IgD-negative memory B cell (primary cell): ENCODE measurements at regions not wholly inside any gene's neighbourhood (a gene's known extent, or its start where the extent isn't known, plus 50 kb on each side); places are given as distances from the start of the nearest gene placed in this dataset.

Experiments
- H3K27ac Mint-ChIP-seq, 3 donors: one replicate each; pipeline ENCODE4 v1.8.0; 2020 to 2022; ENCODE audit warnings: mild to moderate bottlenecking in 3 of 3, mixed read lengths in 3 of 3, moderate library complexity in 1 of 3
- H3K27me3 Mint-ChIP-seq: one replicate; pipeline ENCODE4 v1.8.0; 2021; ENCODE audit warnings: mixed read lengths
- H3K36me3 Mint-ChIP-seq: one replicate; pipeline ENCODE4 v1.8.0; 2020; ENCODE audit warnings: mild to moderate bottlenecking, mixed read lengths
- H3K4me1 Mint-ChIP-seq, 3 donors: one replicate each; pipeline ENCODE4 v1.8.0; 2020 to 2022; ENCODE audit warnings: mixed read lengths in 3 of 3, mild to moderate bottlenecking in 1 of 3
- H3K4me3 Mint-ChIP-seq, 4 donors: one replicate each; pipeline ENCODE4 v1.8.0; 2020 to 2022; ENCODE audit warnings: mild to moderate bottlenecking in 4 of 4, mixed read lengths in 4 of 4, moderate library complexity in 3 of 4
- H3K9me3 Mint-ChIP-seq, 3 donors: one replicate each; pipeline ENCODE4 v1.8.0; 2020 to 2021; ENCODE audit warnings: mixed read lengths in 3 of 3, mild to moderate bottlenecking in 1 of 3

DNA sequence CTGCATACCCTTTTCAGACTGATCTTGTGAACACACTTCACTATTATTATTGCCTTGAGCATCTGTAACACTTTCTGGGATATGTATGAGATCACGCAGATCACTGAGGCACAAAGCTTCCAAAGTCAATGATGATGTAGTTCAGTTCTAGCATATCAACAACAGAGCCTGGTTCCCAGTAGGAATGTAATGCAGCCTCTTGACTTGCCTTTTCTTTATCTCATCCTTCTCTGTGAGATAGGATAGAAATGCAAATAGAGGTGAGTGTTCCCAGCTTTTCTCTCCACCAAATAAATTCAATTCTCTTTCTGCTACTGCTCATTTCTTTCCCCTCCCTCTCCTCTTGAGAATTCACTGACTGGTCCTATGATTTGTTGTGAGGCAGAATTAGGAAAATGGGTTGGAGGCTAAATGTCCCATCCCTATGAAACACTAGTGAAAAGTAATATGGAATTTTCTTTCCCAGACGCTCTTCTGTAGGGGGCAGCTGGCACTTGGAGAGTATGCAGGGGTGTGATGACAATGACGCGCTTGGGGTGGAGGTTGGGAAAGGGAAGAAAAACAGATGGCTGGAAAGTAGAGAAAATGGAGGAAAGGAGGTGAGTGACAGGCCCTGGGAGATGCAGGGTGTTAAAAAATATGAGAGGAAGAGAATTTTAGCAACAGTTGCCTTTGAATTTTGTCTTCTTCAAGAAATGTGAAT lies 96.0 kb upstream of the TMTC1 start:
- H3K36me3 Mint-ChIP-seq: no peaks in the 10 kb centered on the region
- no peak overlapping the region for H3K27ac Mint-ChIP-seq
- no peak overlapping the region for H3K4me3 Mint-ChIP-seq
- H3K9me3 Mint-ChIP-seq: peaks cover 7 to 23% (median 8%) of the 10 kb centered on the region in 3 donors
- no peaks in the 10 kb centered on the region for H3K4me1 Mint-ChIP-seq
- H3K27me3 Mint-ChIP-seq: no peaks in the 10 kb centered on the region

DNA sequence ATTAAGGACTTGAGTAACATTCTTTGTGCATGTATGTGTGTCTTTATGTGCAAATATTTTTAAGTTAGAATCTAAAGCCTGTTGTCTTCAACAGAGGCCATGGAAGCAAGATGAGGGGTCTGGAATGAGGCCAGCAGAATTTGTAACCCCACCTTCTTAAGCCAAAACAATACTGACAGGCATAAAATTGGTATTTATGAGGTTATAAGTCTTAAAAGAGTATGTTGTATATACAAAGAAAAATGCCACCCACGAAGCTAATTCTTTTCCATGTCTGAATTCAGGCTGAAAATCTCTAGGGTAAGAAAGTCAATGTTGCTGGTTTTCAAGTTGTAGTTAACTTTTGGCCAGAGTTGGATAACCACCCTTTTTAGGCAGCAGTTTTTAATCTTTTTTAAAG lies 86.2 kb upstream of the TMTC1 start:
- Mint-ChIP-seq H3K27ac (no peak overlapping the region), H3K9me3 (peaks cover 4 to 12% (median 10%) of the 10 kb centered on the region in 3 donors), H3K4me1 (no peaks in the 10 kb centered on the region), H3K4me3 (no peak overlapping the region), H3K36me3 (no peaks in the 10 kb centered on the region), H3K27me3 (no peaks in the 10 kb centered on the region)

GRCh38 chr12:29867823-29868222 lies 84.1 kb upstream of the TMTC1 start:
- Mint-ChIP-seq H3K4me3 (no peak overlapping the region), H3K9me3 (peaks cover 7 to 14% (median 10%) of the 10 kb centered on the region in 3 donors), H3K27ac (no peak overlapping the region), H3K4me1 (no peaks in the 10 kb centered on the region), H3K36me3 (no peaks in the 10 kb centered on the region), H3K27me3 (no peaks in the 10 kb centered on the region)

- Mint-ChIP-seq H3K4me3 (no peak overlapping the region), H3K27me3 (no peaks in the 10 kb centered on the region)
Observed at GRCh38 chr12:29863665-29864064, 79.9 kb upstream of the TMTC1 start.

DNA sequence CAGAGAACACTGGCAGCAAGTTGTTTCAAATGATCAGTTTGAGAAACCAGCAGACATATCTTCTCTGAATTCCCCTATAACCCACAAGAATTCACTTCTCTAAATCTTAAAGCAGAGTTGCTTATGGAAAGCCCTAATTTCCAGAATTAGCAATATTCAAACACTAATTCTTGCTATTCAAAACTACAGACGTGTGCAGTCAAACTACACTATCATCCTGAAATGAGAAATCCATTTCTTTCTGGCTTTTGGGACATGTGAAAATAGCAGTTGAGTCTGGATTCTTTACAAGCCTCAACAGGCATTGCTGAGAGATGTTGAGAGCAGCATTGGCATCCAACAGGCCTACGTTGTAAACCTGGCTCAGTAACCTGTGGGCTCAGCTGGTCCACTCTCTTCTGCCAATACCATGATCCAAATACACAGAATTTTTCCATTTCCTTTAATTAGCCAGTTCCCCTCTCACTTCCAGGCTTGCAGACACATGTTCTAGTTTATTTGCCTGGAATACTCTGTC lies 74.6 kb upstream of the TMTC1 start:
- Mint-ChIP-seq H3K4me3 (no peak overlapping the region), H3K9me3 (peaks cover 0 to 6% (median 3%) of the 10 kb centered on the region in 3 donors), H3K27me3 (no peaks in the 10 kb centered on the region), H3K27ac (no peak overlapping the region), H3K4me1 (no peaks in the 10 kb centered on the region), H3K36me3 (no peaks in the 10 kb centered on the region)

More at GRCh38 chr12:29863665-29864064, 79.9 kb upstream of the TMTC1 start:
- Mint-ChIP-seq H3K9me3 (peaks cover 5 to 12% (median 7%) of the 10 kb centered on the region in 3 donors), H3K36me3 (no peaks in the 10 kb centered on the region), H3K27ac (no peak overlapping the region), H3K4me1 (no peaks in the 10 kb centered on the region)

GRCh38 chr12:29847246-29847645 lies 63.5 kb upstream of the TMTC1 start:
- H3K9me3 Mint-ChIP-seq: peaks cover 4 to 10% (median 6%) of the 10 kb centered on the region in 3 donors
- H3K27me3 Mint-ChIP-seq: no peaks in the 10 kb centered on the region
- H3K27ac Mint-ChIP-seq: no peak overlapping the region
- no peaks in the 10 kb centered on the region for H3K36me3 Mint-ChIP-seq
- H3K4me1 Mint-ChIP-seq: no peaks in the 10 kb centered on the region
- H3K4me3 Mint-ChIP-seq: no peak overlapping the region

DNA sequence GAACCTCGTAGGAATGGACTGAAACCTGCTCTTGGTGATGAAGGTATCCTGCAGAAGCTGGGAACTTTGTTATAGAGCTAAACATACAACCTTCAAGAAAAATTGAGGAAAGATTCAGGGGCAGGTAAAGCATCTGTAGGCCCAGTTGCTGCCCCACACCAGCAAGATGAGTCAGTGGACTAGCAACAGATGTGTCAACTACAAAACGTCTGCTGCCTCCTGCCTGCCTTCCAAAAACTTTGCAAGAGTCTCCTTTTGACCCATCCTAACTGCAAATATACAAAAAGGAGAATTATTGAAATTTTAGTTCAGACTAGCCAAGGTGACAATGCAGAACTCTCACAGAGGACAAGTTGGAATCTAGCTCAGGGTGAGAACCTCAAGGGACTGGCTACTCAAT lies 60.9 kb upstream of the TMTC1 start:
- Mint-ChIP-seq H3K27ac (no peak overlapping the region), H3K4me1 (no peaks in the 10 kb centered on the region), H3K36me3 (no peaks in the 10 kb centered on the region), H3K4me3 (no peak overlapping the region), H3K9me3 (peaks cover 0 to 13% (median 4%) of the 10 kb centered on the region in 3 donors), H3K27me3 (no peaks in the 10 kb centered on the region)

- peaks cover 2 to 30% (median 6%) of the 10 kb centered on the region in 3 donors for H3K9me3 Mint-ChIP-seq
- no peak overlapping the region for H3K27ac Mint-ChIP-seq
- no peaks in the 10 kb centered on the region for H3K36me3 Mint-ChIP-seq
- H3K27me3 Mint-ChIP-seq: no peaks in the 10 kb centered on the region
- H3K4me1 Mint-ChIP-seq: no peaks in the 10 kb centered on the region
- H3K4me3 Mint-ChIP-seq: no peak overlapping the region
Observed at GRCh38 chr12:29843036-29843435, 59.3 kb upstream of the TMTC1 start.

DNA sequence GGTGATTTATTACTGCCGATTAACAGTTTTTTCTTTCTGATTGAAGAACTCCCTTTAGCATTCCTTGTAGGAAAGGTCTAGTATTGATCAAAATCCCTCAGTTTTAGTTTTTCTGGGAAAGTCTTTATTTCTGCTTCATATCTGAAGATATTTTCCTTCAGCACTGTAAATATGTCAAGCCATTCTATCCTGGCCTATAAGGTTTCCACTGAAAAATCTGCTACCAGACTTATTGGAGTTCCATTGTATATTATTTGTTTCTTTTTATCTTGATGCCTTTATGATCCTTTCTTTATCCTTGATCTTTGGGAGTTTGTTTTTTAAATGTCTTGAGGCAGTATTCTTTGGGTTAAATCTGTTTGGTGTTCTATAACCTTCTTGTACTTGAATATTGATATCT lies 55.0 kb upstream of the TMTC1 start:
- H3K36me3 Mint-ChIP-seq: peaks cover 3% of the 10 kb centered on the region
- H3K9me3 Mint-ChIP-seq: peaks cover 6 to 54% (median 26%) of the 10 kb centered on the region in 3 donors
- no peak overlapping the region for H3K4me3 Mint-ChIP-seq
- H3K27me3 Mint-ChIP-seq: no peaks in the 10 kb centered on the region
- no peak overlapping the region for H3K27ac Mint-ChIP-seq
- H3K4me1 Mint-ChIP-seq: no peaks in the 10 kb centered on the region
